DOHH2 (cell line): ENCODE measurements at regions not wholly inside any gene's neighbourhood (a gene's known extent, or its start where the extent isn't known, plus 50 kb on each side); places are given as distances from the start of the nearest gene placed in this dataset.

Source experiments
- H3F3A ChIP-seq: fragments of 200-600 bp; sonication (generic), shearing (Covaris generic); 2 replicates; pipeline ENCODE4 v1.6.0; 2016; ENCODE audit warnings: antibody characterized with exemption, mild to moderate bottlenecking; ENCODE audit not compliant: control insufficient read depth, insufficient read depth
- H3K27ac ChIP-seq: fragments of 200-600 bp; sonication (generic); 2 replicates; pipeline ENCODE4 v1.5.1; 2014; ENCODE audit warnings: low read depth, mild to moderate bottlenecking, low read length, moderate library complexity
- H3K27me3 ChIP-seq: fragments of 200-600 bp; sonication (generic); 2 replicates; pipeline ENCODE4 v1.6.1; 2014; ENCODE audit warnings: mild to moderate bottlenecking, low read length, mixed read lengths; ENCODE audit not compliant: control insufficient read depth
- H3K36me3 ChIP-seq: fragments of 200-600 bp; sonication (generic); 2 replicates; pipeline ENCODE4 v1.6.1; 2014; ENCODE audit warnings: mild to moderate bottlenecking, low read length, moderate library complexity, mixed read lengths; ENCODE audit not compliant: control insufficient read depth
- H3K4me1 ChIP-seq: fragments of 200-600 bp; sonication (generic); 2 replicates; pipeline ENCODE4 v1.6.1; 2014; ENCODE audit warnings: mild to moderate bottlenecking, low read length, mixed read lengths; ENCODE audit not compliant: control insufficient read depth
- H3K4me2 ChIP-seq: fragments of 200-600 bp; sonication (generic); 2 replicates; pipeline ENCODE4 v1.6.0; 2014; ENCODE audit warnings: mild to moderate bottlenecking, low read length, moderate library complexity
- H3K4me3 ChIP-seq: fragments of 200-600 bp; sonication (generic); 2 replicates; pipeline ENCODE4 v1.5.1; 2014; ENCODE audit warnings: mild to moderate bottlenecking, low read length, mixed read lengths
- H3K79me2 ChIP-seq: fragments of 200-600 bp; sonication (generic); 2 replicates; pipeline ENCODE4 v1.6.1; 2014; ENCODE audit warnings: mild to moderate bottlenecking, low read length, mixed read lengths; ENCODE audit not compliant: control insufficient read depth
- H3K9me2 ChIP-seq: fragments of 200-600 bp; sonication (generic); replicated peaks from 2 replicates; pipeline ENCODE4 v1.6.1; 2014; ENCODE audit warnings: mild to moderate bottlenecking, low read length, mixed read lengths; ENCODE audit not compliant: control insufficient read depth
- H3K9me3 ChIP-seq: fragments of 200-600 bp; sonication (generic); 2 replicates; pipeline ENCODE4 v1.6.1; 2014; ENCODE audit warnings: antibody characterized with exemption, low read length, mixed read lengths; ENCODE audit not compliant: control insufficient read depth, insufficient read depth
- H4K20me1 ChIP-seq: fragments of 200-600 bp; sonication (generic); 2 replicates; pipeline ENCODE4 v1.6.0; 2014; ENCODE audit warnings: low read depth, mild to moderate bottlenecking, antibody characterized with exemption, low read length, moderate library complexity; ENCODE audit not compliant: control insufficient read depth, insufficient read depth
- EZH2phosphoT487 ChIP-seq: fragments of 200-600 bp; sonication (generic); IDR thresholded peaks from 2 replicates; pipeline ENCODE4 v1.6.1; 2017; ENCODE audit warnings: borderline replicate concordance, mild to moderate bottlenecking, antibody characterized with exemption, low read length, moderate library complexity, mixed read lengths
- TF ChIP-seq, protein P1 (sequence below): fragments of 200-600 bp; sonication (generic); IDR thresholded peaks from one replicate; pipeline ENCODE4 v1.5.1; 2014; ENCODE audit warnings: antibody characterized with exemption, mild to moderate bottlenecking, low read depth, low read length; ENCODE audit not compliant: poor library complexity, severe bottlenecking

DNA sequence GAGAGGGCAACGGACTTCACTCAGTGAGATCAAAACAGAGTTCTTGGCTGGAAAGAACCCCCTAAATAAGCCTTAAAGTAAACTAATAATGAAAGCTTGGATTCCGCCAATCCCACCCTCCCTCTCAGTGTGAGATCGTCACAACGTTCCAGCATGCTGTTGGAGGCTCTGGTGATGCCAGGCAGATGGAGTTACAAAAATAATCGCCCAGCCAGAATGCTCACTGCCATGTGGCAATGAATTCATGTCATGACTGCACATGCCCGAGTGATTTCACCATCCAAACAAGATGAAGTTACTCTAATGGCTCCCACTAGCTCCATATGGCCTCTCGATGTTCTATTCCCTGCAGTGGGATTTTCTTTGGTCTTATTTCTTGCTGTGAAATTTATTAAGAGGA, 248.0 kb downstream of the SPATA18 start:
- Histone ChIP-seq H3K9me2 (no peaks in the 10 kb centered on the region), H3K27ac (no peak overlapping the region), H3K27me3 (no peaks in the 10 kb centered on the region), H3K4me3 (no peak overlapping the region), H4K20me1 (no peaks in the 10 kb centered on the region), H3K4me2 (no peak overlapping the region), H3K4me1 (peaks cover 40% of the 10 kb centered on the region), H3F3A (no peaks in the 10 kb centered on the region), H3K9me3 (peaks cover 10% of the 10 kb centered on the region), H3K79me2 (no peaks in the 10 kb centered on the region), H3K36me3 (peaks cover 6% of the 10 kb centered on the region; the same call in 1 of the 2 replicates)
- TF ChIP-seq EZH2phosphoT487, result no peak
- TF ChIP-seq, protein P1, sequence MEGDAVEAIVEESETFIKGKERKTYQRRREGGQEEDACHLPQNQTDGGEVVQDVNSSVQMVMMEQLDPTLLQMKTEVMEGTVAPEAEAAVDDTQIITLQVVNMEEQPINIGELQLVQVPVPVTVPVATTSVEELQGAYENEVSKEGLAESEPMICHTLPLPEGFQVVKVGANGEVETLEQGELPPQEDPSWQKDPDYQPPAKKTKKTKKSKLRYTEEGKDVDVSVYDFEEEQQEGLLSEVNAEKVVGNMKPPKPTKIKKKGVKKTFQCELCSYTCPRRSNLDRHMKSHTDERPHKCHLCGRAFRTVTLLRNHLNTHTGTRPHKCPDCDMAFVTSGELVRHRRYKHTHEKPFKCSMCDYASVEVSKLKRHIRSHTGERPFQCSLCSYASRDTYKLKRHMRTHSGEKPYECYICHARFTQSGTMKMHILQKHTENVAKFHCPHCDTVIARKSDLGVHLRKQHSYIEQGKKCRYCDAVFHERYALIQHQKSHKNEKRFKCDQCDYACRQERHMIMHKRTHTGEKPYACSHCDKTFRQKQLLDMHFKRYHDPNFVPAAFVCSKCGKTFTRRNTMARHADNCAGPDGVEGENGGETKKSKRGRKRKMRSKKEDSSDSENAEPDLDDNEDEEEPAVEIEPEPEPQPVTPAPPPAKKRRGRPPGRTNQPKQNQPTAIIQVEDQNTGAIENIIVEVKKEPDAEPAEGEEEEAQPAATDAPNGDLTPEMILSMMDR, result no peak

DNA sequence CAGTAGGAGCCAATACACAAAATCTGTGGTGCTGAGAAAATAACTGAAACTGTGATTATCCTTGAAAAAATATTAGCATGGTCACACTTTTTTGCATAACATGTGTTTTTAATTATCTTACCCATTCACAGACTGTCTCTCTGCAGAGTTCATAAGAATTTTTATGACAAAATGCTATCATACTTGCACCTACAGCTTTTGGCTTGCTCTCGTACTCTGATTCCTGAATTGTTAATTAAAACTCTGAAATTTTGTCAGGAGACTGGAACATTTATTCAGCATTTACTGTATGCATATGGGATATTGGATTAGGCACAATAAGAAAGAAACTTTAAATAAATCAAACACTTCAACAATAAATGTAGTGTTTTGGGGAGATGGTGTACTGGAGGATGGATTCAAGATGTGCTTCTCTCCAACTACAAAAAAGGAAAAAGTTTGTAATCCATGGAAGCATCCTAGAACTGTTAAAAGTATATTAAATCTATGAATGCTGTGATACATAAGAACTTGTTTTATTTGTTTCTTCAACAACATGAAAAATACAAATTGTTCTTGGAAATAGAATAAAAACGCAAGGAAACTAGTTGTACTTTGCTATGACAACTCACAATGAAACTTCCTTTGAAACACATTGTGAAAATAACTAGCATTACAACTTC, 260.5 kb downstream of the SPATA18 start:
- H3K4me1 ChIP-seq, result peaks cover 28% of the 10 kb centered on the region
- no peak overlapping the region for H3K4me3 ChIP-seq
- TF ChIP-seq, protein P1, result no peak
- TF ChIP-seq EZH2phosphoT487, result no peak
- H3K4me2 ChIP-seq, result no peak overlapping the region
- H3K79me2 ChIP-seq, result no peaks in the 10 kb centered on the region
- H3K36me3 ChIP-seq, result peaks cover 7% of the 10 kb centered on the region
- peaks cover 3% of the 10 kb centered on the region; the same call in 1 of the 2 replicates for H3F3A ChIP-seq
- no peaks in the 10 kb centered on the region for H3K9me2 ChIP-seq
- peaks cover 26% of the 10 kb centered on the region; the same call in 1 of the 2 replicates for H3K9me3 ChIP-seq
- no peak overlapping the region for H3K27ac ChIP-seq
- no peaks in the 10 kb centered on the region for H3K27me3 ChIP-seq
- H4K20me1 ChIP-seq, result no peaks in the 10 kb centered on the region

DNA sequence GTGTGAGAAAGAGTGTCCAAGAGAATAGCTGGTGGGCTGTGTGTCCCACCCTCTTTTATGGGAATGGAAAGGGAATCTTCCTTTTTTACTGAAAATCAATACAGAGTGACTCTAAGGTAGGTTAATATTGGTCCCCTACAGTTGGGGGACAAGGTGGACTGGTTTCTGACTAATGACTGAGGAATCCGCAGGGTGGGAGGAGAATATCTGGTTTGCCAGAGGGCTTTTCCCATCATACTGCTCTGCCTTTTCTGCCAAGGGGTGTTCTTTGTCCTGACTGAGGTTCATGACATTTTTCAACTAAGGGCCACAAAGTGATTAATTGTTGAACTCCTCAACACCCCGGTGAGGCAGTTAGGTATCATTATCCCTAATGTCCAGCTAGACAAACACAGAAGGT, 261.6 kb downstream of the SPATA18 start:
- Histone ChIP-seq H3K79me2 (no peaks in the 10 kb centered on the region), H3K27me3 (no peaks in the 10 kb centered on the region), H3K27ac (no peak overlapping the region), H3K9me2 (no peaks in the 10 kb centered on the region), H4K20me1 (no peaks in the 10 kb centered on the region), H3K9me3 (peaks cover 21% of the 10 kb centered on the region; the same call in 1 of the 2 replicates), H3K4me1 (peaks cover 36% of the 10 kb centered on the region), H3F3A (no peaks in the 10 kb centered on the region), H3K36me3 (peaks cover 7% of the 10 kb centered on the region), H3K4me3 (no peak overlapping the region), H3K4me2 (no peak overlapping the region)
- TF ChIP-seq, protein P1, result no peak
- TF ChIP-seq EZH2phosphoT487, result no peak
